HG03432 (cell line): ENCODE measurements at regions not wholly inside any gene's neighbourhood (a gene's known extent, or its start where the extent isn't known, plus 50 kb on each side); places are given as distances from the start of the nearest gene placed in this dataset.

Experiments used
- ATAC-seq: cut with Tn5 transposase; IDR thresholded peaks from one replicate; pipeline ENCODE4 v1.9.1; 2021; ENCODE audit warnings: mild to moderate bottlenecking, moderate library complexity; ENCODE audit not compliant: unreplicated experiment

DNA sequence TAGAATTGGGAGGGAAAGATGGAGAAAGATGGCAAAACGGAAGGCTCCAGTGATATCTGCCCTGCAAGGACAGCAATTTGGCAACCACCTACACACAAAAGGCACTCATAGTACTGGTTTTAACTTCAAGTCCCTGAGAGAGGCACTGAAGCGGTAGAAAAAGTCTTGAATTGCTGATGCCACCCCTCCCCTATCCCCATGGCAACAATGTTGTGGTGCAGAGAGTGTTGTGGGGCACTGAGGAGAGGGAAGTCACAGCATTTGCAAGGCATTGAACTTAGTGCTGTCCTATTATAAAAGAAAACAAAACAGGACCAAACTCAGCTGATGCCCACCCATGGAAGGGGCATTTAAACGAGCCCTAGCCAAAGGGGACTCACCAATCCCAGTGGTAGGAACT lies 343.7 kb downstream of the HAO1 start:
- ATAC-seq = no peak

GRCh38 chr20:7601431-7601830 lies 338.8 kb downstream of the HAO1 start:
- no peak for ATAC-seq

DNA sequence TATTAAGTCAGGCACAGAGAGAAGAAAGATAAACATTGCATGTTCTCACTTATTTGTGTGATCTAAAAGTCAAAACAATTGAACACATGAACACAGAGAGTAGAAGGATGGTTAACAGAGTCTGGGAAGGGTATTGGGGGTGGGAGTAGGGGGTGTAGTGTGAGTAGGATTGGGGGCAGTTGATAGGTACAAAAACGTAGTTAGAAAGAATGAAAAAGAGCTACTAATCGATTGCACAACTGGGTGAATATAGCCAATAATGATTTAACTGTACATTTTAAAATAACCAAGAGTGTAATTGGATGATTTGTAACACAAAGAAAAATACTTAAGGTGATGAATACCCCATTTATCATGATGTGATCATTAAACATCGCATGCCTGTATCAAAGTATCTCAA lies 333.3 kb downstream of the HAO1 start:
- ATAC-seq = no peak

- ATAC-seq = no peak
Measured at GRCh38 chr20:7608250-7608649, 332.0 kb downstream of the HAO1 start.

DNA sequence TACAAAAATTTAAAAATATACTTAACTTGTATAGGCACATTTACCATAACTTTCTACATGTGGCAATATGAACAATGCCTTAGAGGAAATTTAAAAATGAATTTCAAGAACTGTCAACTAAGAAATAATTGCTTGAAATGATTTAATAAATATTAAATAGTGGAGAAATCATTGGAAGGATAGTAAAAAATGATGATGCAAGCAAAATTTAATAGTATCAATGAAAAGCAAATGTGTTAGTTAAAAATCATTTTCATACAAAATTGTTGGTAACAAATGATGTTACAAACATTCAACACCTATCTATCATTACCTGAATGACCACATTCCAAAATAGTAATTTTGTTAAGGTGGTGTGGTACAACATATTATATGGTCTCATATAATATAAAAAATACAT lies 331.0 kb downstream of the HAO1 start:
- no peak for ATAC-seq

DNA sequence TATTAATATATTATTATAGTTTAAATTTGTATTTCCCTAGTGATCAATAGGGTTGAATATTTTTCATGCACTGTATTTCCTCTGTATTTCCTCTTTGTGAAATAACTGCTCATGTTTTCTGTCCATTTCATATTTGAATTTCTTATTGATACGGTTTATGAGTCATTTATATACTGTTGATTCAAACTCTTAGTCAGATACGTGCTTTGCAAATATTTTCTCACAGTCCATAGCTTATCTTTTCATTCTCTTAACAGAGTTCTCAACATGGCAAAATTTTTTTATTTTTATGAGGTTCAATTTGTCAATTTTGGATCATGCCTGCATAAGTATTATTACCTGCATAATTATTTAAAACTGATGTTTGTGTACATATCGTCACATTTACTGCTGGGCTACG lies 329.6 kb downstream of the HAO1 start:
- ATAC-seq = no peak

- no peak for ATAC-seq
Measured at GRCh38 chr20:7617797-7618196, 322.5 kb downstream of the HAO1 start.

DNA sequence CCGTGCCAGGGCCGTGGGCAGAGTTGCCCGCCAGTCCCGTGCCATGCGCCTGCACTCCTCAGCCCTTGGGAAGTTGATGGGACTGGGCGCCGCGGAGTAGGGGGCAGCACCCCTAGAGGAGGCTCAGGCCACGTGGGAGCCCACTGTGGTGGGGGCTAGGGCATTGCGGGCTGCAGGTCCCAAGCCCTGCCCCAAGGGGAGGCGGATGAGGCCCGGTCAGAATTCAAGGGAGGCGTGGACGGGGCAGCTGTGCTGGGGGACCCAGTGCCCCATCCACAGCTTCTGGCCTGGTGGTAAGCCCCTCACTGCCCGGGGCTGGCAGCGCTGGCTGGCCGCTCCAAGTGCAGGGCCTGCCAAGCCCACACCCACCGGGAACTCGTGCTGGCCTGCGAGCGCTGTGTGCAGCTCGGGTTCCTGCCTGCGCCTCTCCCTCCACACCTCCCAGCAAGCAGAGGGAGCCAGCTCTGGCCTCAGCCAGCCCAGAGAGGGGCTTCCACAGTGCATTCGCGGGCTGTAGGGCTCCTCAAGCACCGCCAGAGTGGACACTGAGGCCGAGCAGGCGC lies 317.8 kb downstream of the HAO1 start:
- ATAC-seq = no peak

- ATAC-seq = no peak
Measured at GRCh38 chr20:7624886-7625285, 315.4 kb downstream of the HAO1 start.

DNA sequence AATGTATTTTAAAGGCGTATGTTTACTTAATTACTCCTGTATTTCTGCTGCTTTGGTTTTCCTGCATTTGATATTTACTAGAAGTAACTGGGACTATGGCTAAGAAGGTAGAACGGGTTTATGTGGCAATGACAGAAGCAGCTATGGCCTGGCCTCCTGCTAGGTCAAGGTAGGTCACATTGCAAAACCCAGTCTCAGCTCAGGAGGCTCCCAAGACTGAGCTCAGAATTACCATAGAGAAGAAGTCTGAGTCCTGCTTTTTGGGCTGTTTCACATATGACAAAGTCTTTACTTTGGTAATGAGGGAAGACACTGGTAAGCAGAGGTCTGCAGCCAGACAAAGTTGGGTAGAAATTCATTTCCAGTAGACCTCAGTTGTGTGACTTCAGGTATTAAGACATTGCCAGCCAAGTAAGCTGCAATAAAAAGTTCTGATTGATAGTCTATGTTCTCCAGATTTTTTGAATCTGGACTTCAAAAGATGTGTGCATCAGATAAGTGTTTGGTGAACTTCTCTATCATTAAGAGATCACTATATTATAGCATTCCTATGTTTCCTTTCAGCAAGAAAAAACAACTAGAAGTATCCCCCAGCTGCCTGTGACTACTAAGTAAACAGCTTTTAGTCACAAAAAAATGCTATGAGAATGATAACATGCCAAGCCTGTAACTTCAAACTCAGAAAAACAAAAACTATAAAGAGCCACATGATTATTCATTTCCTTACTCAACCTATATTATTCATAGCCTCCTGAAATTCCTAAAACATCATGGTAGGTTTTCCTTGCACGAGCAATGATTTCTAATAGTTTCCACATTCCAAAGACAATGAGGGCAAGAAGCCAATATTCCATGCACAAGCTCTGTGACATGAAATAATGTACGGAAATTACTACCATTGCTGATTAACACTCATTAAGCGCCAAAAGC lies 312.3 kb downstream of the HAO1 start:
- ATAC-seq = no peak

DNA sequence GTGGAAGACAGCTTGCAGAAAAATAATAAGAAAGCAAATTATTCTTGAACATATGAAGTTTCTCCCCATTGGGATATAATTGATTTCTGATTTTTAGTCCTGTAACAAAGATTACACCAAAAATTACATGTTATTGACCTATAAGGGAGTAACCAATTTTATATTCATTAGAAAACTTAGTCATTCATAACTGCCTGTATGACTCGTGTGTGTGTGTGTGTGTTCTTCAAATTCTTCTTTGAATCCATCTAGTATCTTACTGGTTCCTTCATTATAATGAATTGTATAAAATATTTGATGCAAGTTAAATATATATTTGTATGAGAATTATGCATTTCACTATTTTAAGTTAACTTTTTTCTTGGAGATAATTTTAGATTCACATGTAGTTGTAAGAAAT lies 310.4 kb downstream of the HAO1 start:
- ATAC-seq = no peak

DNA sequence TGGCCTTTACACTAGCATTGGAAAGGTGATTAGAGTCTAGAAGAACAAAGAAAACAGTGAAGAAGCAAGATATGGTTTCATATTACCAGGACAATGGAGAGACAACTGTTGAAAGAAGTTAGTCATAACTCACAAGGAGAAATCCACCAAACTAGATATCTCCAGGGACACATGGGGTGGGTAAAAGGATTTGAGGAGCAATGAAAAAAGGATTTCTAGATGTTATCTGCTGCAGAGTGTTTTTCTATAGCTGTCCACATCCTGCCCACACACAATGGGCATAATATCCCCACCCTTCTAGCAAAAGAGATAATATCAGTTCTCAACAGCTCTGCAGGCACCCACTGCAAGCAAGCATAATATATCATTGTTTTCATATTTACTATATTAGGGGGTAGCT lies 303.1 kb downstream of the HAO1 start:
- no peak for ATAC-seq

- no peak for ATAC-seq
Measured at GRCh38 chr20:7650086-7650879, 290.0 kb downstream of the HAO1 start.

DNA sequence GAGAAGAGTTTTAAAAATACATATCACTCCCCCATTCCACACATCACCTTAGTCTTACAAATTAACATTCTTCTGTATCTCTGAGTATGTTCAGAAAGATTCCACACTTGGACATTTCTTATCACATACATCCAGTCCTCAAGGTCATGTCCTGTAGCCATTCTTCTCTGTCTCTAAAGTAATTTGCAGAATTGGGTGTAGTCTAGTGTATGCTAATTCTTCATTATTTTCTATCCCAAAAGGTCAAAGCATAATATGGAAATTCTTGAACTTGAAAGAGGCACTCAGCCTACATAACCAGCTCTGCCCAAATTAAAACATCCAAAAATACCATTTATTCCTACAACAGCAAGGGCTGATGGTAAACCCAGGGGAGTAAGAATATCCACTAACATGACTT lies 286.0 kb downstream of the HAO1 start:
- ATAC-seq = no peak

DNA sequence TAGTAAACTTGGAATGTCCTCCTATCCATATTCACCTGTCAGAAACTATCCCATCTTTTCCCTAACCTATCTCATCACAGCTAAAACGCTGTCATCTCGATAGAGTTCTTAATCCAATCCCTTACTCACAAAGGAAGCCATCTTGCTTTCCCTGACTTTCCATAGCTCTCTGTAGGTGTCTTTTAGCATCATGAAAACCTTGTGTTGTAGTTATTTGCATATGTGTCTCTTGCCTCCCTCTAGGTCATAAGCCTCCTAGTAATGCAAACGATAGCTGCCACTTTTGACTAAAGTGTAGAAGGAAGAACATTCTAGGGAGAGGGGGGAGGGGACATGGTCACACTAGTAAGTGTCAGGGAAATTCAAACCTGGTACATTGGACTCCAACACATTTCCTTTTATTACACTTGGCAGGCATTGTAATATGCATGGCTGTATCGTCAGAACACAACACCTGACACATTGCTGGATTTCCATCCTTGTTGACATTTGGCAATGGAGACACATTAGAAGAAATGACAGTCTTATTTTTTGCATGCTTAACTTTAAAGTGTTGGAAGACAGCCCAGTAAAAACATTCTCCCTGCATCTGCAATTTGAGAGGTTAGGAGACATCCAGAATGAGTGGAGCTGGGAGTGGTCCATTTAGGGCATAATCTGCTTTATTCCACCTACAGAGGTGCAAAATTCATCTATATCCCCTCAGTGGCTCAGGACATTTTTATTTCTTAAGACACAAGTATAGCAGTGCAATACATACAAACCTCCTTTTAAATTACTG lies 283.4 kb downstream of the HAO1 start:
- no peak for ATAC-seq

DNA sequence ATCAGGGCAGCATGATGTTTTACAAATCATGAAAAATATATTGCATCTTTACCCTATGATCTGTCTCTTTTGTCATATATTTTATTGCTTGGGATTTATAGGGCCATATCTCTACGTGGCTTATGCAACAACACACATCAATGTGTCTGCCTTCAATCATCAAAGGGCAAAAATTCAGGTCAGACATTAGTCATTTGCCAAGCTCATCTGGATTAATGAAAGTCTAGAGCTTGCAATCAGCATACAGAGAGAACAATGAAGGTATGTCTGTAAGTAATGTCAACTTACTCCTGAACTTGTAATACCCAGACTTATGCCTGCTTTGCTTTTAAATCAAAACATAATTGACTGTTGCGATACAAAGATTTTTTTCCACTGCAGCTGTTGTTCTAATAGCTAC lies 282.7 kb downstream of the HAO1 start:
- no peak for ATAC-seq

DNA sequence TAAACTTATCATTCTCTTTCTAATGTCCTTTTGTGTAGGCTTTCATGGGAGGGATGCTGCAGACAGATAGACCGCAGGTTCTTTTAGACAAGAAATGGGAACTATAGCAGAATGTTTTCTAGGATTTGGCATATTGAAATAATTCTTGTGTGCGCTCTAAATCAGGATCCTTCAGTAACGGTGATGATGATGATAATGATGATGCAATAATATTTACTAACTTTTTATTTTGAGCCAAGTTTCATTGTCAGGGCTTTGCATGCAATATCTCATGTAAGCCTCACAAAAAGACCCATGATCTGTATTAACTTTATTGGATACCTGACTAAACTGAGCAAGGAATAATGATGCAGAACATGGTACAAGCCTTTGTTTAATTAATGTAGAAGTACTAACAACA lies 280.1 kb downstream of the HAO1 start:
- no peak for ATAC-seq

DNA sequence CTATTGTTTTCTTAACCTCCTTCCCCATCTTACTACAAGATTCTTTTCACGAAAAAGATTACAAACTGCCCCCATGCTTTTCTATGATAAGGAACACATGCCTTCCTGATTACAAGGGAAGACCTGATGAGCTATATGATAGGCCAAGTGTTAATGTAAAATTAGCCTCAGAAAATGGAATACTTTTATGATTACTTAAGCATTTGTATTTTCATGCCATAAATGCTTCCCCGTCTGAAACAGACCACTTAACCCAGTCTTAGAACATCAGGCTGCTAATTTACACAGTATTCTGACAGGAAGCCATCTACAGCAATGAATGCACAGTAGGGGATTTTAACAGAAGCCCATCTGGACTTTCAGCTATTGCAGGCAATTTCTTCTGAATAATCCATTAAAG lies 274.9 kb downstream of the HAO1 start:
- no peak for ATAC-seq

DNA sequence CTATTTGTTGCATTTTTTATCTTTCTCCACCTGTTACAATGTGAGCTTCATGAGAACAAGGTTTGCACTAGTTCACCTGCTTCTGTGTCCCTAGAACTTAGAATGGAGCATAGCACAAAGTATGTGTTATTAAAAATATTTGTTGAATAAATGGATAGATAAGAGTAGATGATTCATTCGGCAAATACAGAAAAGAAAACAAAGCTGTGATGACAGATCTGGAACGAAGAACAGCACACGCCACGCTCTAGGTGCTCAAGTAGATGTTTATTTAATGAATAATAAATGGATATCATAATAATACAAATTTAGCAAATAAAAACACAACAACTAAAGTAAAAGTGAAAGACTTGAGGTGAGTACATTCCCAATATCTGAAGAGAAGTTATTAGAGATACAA lies 273.1 kb downstream of the HAO1 start:
- no peak for ATAC-seq

DNA sequence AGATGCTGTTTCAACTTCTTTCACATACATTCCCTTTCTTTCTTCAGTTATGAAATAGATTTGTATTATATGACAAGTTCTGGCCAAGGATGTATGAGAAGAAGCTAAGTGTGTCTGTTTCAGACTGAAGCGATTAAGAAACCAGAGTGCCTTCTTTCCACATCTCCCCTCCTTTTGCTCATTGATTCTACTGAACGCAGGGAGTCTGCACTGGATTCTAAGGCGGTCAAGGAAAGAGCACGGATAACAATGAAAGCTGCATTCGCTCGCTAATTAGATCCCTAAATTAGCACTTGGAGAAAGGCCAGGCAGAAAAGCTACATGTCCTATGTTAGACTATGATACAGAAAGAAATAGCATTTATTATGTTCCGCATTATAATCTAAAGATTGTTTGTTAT lies 267.7 kb downstream of the HAO1 start:
- ATAC-seq = no peak

DNA sequence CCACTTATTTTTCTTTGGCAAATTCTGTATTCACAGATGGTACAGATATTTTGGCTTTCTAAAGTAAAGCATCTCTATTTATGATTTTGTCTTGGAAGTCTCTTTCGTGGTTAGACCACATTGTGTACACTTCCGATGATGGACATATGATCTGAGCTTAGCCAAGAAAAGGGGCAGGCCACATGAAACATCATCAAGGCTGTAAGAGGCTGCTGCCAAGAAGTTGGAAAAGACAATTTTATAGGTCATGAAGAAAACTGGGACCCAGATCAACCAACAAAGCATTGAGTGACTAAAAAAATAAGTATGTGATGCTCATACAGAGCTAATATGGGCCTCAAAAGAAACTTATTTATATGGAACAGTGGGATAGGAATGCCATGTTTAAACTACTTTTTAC lies 266.4 kb downstream of the HAO1 start:
- no peak for ATAC-seq
